HG03103 (cell line): ENCODE measurements at regions not wholly inside any gene's neighbourhood (a gene's known extent, or its start where the extent isn't known, plus 50 kb on each side); places are given as distances from the start of the nearest gene placed in this dataset.

Experiments used
- ATAC-seq: cut with Tn5 transposase; IDR thresholded peaks from one replicate; pipeline ENCODE4 v1.9.1; 2021; ENCODE audit warnings: low read depth; ENCODE audit not compliant: unreplicated experiment

DNA sequence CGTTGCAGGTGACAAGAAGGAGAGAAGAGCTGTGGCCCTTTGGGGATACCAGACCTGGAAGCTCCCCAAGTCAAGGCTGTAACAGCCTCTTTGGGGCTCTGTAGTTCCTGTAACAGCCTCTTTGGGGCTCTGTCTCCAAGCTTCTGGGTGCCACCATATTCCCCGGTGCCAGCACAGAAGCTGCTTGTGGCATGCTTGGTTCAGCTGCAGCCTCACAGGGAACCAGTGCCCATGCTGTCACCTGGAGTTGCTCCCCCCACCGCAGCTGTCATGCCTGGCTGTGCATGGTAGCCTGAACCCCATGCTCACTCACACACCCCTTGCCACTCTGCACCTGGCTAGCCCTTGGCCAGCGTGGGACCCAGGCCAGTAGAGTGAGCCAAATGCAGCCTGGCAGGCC, 109.1 kb downstream of the ELAPOR2 start:
- no peak for ATAC-seq

DNA sequence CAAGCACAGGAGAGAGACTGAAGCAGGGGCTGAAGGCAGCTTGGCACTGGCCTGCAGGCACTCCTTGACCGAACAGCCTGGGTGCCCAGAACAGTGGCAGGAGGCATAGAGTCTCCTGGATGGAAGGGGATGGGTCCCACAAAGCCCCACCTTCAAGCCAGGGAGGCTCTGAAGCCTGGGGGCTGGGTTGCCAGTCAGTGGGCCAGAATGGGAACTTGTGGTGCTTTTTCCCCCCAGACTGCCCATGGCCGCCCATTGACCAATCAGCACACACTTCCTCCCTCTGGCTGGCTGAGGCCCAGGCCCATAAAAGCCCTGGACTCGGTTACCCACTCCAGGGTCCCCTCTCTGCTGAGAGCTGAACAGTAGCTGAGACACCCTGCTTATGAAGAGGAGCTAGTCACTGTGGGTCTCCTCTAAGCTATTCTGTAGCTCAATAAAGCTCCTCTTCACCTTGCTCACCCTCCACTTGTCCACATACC, 109.6 kb downstream of the ELAPOR2 start:
- no peak for ATAC-seq

DNA sequence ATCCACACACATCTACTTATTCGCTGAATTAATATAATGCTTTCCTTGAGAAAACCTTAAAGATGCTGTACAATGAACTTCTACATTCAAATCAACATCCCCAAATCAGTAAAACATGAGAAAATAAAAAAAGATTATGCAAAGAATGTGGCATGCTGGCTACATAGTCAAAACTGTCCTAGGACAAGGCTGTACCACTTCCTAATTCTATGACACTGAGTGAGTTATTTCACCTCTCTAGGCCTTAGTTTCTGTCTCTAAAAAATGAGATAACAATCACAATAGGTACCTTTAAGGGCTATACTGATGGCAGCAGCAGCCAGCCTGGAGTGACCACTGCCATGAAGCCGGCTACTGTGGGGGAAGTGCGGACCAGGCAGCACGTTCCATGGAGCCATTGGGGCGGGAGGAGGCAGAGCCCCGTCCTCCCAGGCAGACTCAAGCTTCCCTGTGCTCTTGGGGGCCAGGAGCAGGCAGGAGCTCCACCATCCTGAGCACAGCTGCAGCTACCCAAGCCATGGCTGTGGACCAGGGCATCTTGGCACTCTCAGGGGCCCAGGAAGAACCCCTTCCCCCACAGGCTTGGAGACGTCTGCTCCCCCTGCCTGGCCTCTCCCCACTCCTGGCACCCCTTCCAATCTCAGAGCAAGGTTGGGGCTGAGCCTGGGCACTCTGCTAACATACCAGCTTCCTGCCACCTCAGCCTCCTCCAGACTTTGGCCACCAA, 110.2 kb downstream of the ELAPOR2 start:
- ATAC-seq: peak; percentile 97

DNA sequence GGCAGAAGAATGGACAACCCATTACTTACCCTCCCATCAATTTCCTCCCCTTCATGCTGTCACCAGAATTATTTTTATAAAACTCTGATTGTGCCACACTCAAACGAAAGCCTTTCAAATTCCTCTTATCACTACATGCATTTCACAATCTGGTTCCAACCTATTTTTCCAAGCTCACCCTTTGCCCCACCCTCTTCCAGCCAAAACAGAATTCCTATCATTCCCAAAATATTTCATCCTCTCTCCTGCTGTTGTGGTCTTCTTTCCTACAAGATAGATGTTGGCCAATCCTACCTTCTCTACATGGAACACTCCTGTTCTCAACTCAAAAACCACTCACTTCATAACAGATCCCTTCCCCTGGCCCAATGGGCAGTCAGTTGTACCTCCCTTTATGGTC, 111.5 kb downstream of the ELAPOR2 start:
- ATAC-seq: no peak

DNA sequence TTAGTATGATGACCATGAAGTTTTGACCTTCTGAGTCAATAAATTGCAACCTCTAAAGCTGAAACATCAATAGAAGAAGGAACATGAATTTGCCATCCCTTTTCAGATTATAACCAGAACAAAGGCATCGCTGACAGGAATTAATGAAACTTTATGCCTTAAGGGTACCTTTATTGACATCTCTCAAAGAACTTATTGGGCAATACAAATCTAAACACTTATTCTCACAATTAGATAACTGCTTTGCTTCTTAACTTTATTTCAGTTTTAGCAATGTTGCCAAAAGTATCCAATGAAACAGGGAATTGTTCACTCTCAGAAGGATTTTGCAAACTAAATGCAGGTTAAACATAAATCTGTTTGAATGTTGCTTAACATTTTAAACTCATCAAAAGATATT, 116.0 kb downstream of the ELAPOR2 start:
- ATAC-seq: no peak

DNA sequence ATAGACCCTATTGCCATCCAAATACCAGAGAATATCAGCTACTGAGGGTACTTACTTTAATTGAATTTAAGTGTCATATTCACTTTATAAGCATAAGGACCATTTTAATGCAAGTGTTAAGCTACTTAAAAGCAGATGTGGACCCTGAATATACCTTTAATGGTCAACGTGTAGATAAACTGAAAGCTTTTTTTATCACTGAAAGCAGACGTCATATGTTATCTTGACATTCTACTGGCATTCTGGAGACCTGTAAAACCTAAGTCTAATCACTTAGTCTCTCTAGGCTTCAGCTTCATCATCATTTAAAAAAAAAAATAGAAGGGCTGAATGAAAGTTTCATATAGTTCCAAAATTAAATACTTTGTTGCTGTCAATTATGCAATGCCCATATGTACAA, 116.5 kb downstream of the ELAPOR2 start:
- no peak for ATAC-seq

DNA sequence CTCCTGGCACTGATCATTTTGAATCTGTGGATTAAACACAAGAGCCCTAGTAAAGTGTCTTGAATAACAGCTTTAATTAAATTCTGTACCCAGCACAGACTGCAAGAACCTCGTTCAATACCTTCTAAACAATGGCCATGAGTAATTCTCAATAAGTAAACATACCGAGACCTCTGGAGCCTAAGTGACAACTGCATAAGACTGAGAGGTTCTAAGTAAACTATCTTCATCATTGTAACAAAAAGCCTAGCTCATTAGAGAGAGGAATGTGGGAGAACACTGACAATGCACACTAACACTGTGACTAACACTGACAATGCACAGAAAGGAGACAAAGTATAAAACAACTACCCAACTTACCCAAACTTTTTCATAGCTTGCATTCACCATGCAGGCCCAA, 117.4 kb downstream of the ELAPOR2 start:
- no peak for ATAC-seq

DNA sequence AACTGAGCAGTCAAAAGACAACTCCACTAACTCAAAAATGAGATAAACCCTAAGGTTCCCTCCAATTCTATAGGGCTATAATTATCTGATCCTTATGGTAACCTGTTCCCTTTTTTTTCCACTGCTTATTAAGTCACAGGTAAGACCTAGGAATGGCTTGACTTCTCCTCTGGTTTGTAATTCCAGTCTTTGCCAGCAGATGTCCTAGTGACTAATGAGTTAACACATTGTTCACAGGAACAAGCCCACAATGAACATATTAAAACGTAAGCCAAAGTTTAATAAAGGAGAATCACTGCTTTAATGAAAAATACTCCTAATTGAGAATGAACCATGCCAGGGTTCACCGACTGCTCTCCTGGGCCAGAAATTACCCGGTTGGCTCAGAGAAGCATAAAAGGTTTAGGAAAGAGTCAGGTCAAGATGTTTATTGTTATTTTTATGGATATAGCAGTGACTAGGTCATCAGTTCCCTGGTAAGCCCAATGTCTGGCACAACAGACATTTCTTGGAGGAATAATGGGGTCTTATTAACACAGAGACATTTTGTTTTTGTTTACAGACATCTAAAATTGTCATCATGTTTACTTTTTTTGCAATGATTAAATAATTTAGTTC, 120.1 kb downstream of the ELAPOR2 start:
- ATAC-seq: peak; percentile 78

DNA sequence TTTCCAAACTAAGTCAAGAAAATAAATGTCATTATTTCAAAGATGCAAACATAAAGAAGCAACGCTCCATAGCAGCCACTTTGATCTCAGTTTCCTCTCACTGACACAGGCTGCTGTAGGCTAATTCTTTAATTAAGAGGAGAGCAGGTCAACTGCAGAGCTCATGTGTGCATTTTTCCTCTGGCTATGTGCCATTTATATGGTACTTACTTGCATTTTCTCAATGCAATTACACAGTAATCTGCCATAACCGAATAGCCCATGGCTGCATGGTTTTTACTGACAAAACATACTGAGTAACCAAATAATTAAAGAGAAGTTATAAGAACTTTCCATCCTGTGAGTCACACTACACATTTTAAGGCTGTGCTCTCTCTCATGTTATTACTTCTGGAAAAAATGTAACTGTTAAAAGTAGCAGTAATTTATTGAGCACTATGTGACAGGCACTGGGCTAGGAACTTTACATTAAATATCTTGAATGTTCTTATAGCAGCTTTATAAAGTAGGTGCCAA, 122.0 kb downstream of the ELAPOR2 start:
- no peak for ATAC-seq

DNA sequence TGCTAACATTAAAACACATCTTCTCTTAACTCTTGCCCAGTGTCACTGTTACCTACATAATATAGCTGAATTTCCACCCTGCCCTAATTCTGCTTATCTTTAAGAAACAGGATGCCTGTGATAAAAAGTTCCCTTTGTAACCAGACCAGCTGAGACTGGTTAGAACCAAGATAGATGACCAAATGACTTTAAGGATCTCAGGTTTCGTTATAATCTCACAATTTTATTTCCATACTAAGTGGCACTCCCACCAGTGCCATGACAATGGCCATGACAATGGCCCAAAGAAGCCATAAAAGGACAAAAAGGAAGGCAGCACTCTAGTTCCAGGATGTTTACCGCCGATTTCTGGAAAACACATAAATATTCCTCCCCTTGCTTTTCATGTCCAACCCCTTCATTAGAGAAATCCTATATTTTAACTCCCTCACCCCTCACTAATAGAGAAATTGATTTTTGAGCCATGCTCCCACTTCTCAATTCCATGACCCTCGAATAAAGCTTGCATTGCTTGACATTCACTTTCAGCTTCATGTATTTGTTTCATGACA, 126.1 kb downstream of the ELAPOR2 start:
- no peak for ATAC-seq

DNA sequence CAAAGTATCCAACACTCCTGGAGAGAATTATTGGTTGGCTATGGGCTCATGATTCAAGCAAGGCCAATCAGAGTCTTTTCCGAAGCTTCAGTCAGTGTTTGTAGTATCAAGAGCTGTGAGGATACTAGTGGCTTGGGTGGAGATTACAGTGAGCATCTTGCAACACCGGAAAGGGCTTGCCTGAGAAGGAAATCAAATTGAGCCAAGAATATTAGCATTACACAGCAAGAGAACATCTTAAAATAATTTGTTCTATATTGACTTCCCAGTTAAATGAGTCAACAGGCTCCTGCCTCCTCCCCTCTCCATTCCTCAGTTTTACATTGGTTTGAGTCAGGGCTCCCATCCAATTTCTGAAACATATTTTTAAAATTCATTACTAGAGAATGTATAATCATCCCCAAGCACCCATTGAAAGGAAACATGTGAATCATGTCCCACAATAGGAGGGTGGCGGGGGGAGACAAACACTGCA, 127.4 kb downstream of the ELAPOR2 start:
- ATAC-seq: no peak

DNA sequence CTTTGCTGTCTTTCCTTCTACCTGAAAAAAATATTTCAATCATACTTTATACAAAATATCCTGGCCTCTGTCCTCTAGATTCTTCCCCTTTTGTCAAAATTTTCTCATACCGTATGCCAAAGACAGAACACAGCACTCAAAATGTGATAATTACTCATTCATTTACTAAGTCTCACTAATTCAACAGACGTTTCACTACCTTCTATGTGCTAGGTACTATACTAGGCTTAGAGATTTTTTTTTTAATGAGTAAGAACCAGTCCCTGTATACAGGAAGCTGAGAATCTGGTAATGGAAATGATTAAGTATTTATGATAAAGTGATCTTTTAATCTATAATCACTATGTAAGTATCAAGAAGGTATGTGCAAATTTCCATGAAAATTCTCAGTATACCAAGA, 128.0 kb downstream of the ELAPOR2 start:
- no peak for ATAC-seq

DNA sequence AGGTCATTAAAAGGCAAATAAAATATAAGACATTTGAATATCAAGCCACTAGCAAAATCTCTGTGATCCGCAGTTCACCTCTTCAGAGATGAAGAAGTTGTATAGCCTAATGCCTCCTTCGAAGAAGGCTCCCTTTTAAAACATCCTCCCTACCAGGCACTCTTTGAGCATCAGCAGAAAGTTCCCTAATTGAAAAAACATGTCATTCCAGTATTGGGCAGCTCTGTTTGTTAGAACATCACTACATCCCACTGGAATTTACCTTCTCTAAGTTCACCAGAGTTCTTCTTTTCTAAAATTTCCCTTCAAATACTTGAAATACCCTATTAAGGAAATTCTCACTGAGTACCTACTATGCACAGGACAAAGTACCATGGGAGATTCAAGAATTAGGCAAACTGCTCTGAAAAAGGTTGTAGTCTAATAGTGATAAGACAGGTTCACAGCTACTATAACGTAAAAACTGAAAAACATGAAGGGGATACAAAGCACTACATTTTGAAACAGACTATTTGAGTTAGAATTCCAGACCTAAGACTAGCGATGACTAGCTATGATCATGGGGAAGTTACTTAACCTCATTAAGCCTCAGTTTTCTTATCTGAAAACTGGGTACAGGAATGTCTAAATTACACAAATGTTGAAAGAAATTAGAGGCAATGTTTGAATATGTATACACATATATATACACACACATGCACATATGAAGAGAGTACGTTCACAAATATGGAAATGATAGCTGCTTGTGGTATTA, 128.7 kb downstream of the ELAPOR2 start:
- no peak for ATAC-seq

DNA sequence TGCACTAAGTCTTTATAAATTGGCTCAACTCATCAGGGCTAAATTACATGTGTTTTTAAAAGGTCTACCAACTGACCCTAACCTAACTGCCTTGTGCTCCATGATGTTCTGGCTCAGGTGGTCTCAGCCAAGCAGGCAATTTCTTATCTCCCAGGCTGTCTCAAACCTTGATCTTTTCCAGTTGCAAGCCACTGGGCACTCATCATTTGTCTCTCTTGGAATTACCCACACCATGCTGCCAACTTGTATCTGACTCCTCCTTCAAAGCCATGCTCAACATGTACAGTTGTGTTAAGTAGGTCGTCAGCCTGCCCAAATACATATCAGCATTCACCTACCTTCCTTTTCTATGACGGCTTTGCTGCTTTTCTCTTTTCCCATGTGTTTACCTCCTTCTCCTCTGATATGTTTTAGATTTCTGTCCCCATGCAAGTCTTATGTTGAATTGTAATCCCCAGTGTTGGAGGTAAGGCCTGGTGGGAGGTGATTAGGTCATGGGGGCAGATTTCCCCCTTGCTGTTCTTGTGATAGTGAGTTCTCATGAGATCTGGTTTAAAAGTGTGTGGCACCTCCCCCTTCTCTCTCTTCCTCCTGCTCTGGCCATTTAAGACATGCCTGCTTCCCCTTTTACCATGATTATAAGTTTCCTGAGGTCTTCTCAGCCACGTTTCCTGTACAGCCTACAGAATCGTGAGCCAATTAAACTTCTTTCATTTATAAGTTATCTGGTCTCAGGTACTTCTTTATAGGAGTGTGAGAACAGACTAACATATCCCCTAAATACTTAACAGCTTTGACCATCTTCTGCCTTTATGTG, 130.0 kb downstream of the ELAPOR2 start:
- no peak for ATAC-seq

DNA sequence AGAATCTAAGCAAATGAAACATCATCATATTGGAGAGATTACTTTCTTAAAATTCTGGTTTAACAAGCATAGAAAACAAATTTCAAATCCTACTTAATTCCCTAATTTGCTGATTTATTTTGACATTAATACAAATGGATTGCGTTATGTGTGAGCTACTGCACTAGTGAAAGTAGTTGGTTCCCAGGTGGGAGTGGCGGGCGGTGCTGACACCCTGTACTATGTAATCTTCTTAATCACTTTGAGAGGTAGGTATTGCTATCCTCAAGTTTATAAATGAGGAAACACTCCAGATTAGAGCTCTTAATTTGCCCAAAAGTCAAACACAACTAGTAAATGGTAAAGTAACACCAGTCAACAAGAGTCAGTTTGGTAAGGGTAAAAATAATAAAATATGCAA, 131.1 kb downstream of the ELAPOR2 start:
- ATAC-seq: no peak

DNA sequence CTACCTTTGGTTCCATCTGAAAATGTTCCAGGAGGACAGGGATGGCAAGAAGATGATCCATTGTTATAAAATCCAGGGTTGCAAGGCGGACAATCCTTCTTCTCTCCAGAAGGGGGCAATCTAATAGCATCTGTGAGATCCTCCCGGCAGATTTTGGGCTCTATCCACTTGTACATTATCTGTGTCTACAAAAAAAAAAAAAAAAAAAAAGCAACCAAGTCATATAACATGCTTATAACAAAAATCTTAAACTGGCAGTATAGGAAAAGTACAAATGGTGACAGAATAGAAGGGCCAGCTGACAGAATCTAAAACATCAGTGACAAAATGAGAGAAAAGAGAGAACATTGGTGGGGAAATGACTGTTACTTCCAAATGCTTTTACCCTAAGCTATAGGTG, 132.7 kb downstream of the ELAPOR2 start:
- peak; percentile 50 for ATAC-seq

DNA sequence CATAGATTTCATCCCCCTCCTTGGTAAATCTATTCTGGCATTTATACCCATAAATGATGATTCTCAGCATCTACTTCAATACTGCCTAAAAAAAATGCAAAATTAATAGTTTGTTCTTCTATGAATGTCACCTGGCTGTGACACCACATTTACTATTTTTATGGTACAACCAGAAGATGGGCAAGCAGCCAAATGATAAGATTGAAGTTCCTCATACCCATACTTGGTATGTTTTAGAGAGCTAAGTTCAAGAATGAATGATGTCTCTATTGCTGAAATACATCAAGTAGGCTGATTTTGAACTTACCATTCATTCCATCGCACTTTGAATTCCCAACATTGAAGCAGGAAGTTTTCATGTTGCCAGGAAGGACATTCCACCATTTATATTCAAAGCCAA, 134.2 kb downstream of the ELAPOR2 start:
- no peak for ATAC-seq

DNA sequence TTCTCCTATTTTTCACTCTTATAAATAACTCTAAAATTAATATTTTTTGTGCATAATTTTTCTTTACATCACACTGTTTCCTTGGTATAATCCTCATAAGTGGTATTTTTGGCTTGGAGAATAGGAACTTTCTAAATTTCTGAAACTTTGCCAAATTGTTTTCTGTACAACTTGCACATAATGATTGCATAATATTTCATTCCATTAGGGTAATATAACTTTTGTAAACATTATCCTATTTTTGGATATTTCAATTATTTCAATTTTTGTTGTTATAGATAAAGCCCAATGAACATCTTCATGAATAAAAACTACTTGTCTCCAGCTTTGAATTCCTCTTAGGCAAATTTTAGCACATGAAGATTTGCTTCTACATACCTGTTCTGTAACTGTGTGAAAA, 135.9 kb downstream of the ELAPOR2 start:
- ATAC-seq: no peak

DNA sequence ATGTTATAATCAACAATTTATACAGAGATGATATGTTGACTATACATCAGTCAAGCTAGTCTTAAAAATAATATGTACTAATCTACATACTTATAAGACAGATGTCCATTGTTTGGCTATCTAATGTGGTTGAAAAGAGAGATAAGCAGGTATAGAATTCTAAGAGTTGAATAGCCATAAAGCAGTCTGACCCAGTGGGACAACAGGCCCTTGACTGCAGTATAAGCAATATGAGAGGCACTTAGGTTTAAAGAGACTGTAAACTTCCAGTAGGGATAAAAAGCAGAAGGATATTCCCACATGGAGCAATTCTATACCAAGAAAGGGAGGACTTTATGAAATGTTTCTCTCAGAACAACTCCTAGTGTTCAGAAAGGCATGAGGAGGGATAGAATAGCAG, 139.3 kb downstream of the ELAPOR2 start:
- ATAC-seq: no peak

DNA sequence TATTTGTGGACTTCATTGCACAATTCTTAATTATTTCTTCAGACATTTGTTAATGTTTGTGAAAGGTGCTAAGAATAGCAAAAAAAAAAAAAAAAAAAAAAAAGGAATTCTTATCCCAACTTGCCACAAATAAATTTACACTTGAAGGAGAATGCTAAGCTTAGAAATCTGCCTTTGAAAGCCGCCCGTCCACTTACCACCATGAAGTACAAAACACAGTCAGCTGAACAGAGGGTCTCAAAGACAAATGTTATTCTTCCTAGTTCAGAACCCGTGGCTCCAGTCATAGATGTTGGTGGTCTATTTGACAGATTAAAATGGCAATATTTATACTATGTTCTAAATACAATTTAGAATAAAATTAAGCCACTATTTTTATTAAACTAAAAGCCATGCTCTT, 141.2 kb downstream of the ELAPOR2 start:
- no peak for ATAC-seq
